SK-N-MC (cell line): ENCODE measurements at regions not wholly inside any gene's neighbourhood (a gene's known extent, or its start where the extent isn't known, plus 50 kb on each side); places are given as distances from the start of the nearest gene placed in this dataset.

ENCODE experiments used
- EZH2 ChIP-seq: fragments of 200-600 bp; sonication (generic); IDR thresholded peaks from one replicate; pipeline ENCODE4 v1.6.1; 2017; ENCODE audit warnings: antibody characterized with exemption
- POLR2AphosphoS5 ChIP-seq: IDR thresholded peaks from 2 replicates; pipeline ENCODE4 v1.6.1; 2012; ENCODE audit warnings: mild to moderate bottlenecking, low read depth, low read length, borderline replicate concordance

DNA sequence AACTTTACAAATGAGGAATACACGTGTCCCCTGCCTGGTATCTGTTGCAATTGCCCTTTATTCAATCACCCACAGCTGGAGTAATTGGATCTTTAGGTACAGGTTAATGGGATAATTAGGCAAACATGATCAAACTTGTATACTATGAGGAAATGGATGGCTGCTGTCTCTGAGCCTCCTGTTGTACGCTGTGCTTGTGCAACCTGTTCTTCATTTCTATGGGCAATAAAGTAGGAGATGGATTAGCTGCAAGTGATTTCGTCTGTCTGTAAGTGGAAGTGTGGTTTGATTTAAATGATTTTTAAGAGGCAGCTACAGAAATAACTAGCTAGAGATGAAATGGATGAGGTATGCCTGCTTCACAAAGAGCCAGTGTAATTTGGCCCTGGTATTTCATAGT is 474.1 kb downstream of the RNF144B start:
- TF ChIP-seq EZH2 (no peak), POLR2AphosphoS5 (no peak)
